Caco-2 (cell line): ENCODE measurements at regions not wholly inside any gene's neighbourhood (a gene's known extent, or its start where the extent isn't known, plus 50 kb on each side); places are given as distances from the start of the nearest gene placed in this dataset.

Source experiments
- BruUV-seq: library from RNA; stranded (reverse); fragments of 400-500 nt; replicated peaks from 2 replicates; lab custom pipeline; 2021; lab: Mats Ljungman, UMichigan
- CTCF ChIA-PET: fragments of 300-600 bp; sonication (Branson Sonifier 250); formaldehyde crosslinking; loops from one replicate; lab custom pipeline; 2022; ENCODE audit warnings: antibody characterized with exemption; lab: Charles Lee
- POLR2A ChIA-PET: fragments of 300-600 bp; sonication (Branson Sonifier 250); formaldehyde crosslinking; loops from one replicate; lab custom pipeline; 2022; ENCODE audit warnings: antibody characterized with exemption; lab: Charles Lee
- DNase-seq, 2 experiments: peaks; one replicate each; pipeline versions ENCODE4 v3.0.0 to v3.0.0-alpha.2; 2020 to 2022
- H3K27me3 ChIP-seq: replicated peaks from 2 replicates; pipeline ENCODE4 v1.6.0; 2011; ENCODE audit warnings: low read length; ENCODE audit not compliant: control insufficient read depth, insufficient read depth
- H3K36me3 ChIP-seq: 2 replicates; pipeline ENCODE4 v1.5.1; 2011; ENCODE audit warnings: low read length; ENCODE audit not compliant: control insufficient read depth, insufficient read depth
- H3K4me1 ChIP-seq: fragments of 250-450 bp; sonication (Bioruptor Pico); 2 replicates; pipeline ENCODE4 v1.5.1; 2020; ENCODE audit warnings: mild to moderate bottlenecking
- H3K4me3 ChIP-seq: 2 replicates; pipeline ENCODE4 v1.5.1; 2011; ENCODE audit warnings: low read depth, mild to moderate bottlenecking, control low read depth, low read length
- H3K9me3 ChIP-seq: fragments of 250-450 bp; sonication (Bioruptor Pico); 2 replicates; pipeline ENCODE4 v1.5.1; 2020; ENCODE audit warnings: mild to moderate bottlenecking, moderate library complexity
- H3K27ac Mint-ChIP-seq: one replicate; pipeline ENCODE4 v1.8.0; 2022; ENCODE audit warnings: mixed read lengths; ENCODE audit not compliant: unreplicated experiment
- H3K27me3 Mint-ChIP-seq: one replicate; pipeline ENCODE4 v1.8.0; 2022; ENCODE audit warnings: mixed read lengths; ENCODE audit not compliant: insufficient read depth, unreplicated experiment
- H3K36me3 Mint-ChIP-seq: one replicate; pipeline ENCODE4 v1.8.0; 2022; ENCODE audit warnings: mild to moderate bottlenecking, mixed read lengths; ENCODE audit not compliant: insufficient read depth, unreplicated experiment
- H3K4me1 Mint-ChIP-seq: one replicate; pipeline ENCODE4 v1.8.0; 2022; ENCODE audit warnings: low read depth, mixed read lengths; ENCODE audit not compliant: unreplicated experiment
- H3K4me3 Mint-ChIP-seq: one replicate; pipeline ENCODE4 v1.8.0; 2022; ENCODE audit warnings: mild to moderate bottlenecking, moderate library complexity, mixed read lengths; ENCODE audit not compliant: unreplicated experiment
- H3K9me3 Mint-ChIP-seq: one replicate; pipeline ENCODE4 v1.8.0; 2022; ENCODE audit warnings: mixed read lengths; ENCODE audit not compliant: unreplicated experiment
- CTCF ChIP-seq, 2 experiments: fragments of 200-600 bp in 1 of 2; IDR thresholded peaks; 1 replicate in 1 of 2; 2 replicates in 1 of 2; pipeline versions ENCODE4 v1.5.1 to v1.8.0; 2011 to 2022; ENCODE audit warnings: antibody characterized with exemption in 1 of 2, control low read depth in 1 of 2, inconsistent platforms in 1 of 2, low read depth in 1 of 2, low read length in 1 of 2, mild to moderate bottlenecking in 1 of 2, moderate library complexity in 1 of 2; ENCODE audit not compliant: insufficient read depth in 1 of 2, severe bottlenecking in 1 of 2, unreplicated experiment in 1 of 2
- intact Hi-C: fragments of 100-400 bp; cut with micrococcal nuclease; formaldehyde crosslinking; loops from one replicate; pipeline ENCODE4 v1.10.0; 2022; ENCODE audit not compliant: unreplicated experiment

- no peaks in the 10 kb centered on the region for H3K36me3 ChIP-seq
- BruUV-seq = no TSS peak
- TF ChIP-seq CTCF (IDR thresholded peaks at IDR 0.05; ENCODE audit: insufficient read depth in 1 of 2, low read depth in 1 of 2, low read length in 1 of 2, severe bottlenecking in 1 of 2, unreplicated experiment in 1 of 2) = no peak
- H3K4me1 Mint-ChIP-seq = no peaks in the 10 kb centered on the region
- no peaks in the 10 kb centered on the region for H3K36me3 Mint-ChIP-seq
- intact Hi-C loops = no loop called here
- ChIA-PET CTCF (no interaction called here), POLR2A (no interaction called here)
- H3K27me3 ChIP-seq = no peaks in the 10 kb centered on the region
- no peak overlapping the region for H3K4me3 ChIP-seq
- no peak for DNase-seq
- H3K4me3 Mint-ChIP-seq = no peak overlapping the region
- H3K9me3 Mint-ChIP-seq = no peaks in the 10 kb centered on the region
- H3K27ac Mint-ChIP-seq = no peak overlapping the region
- H3K9me3 ChIP-seq = no peaks in the 10 kb centered on the region
- H3K4me1 ChIP-seq = no peaks in the 10 kb centered on the region
- no peaks in the 10 kb centered on the region for H3K27me3 Mint-ChIP-seq
These were observed 533.8 kb upstream of the CNTNAP2 start for GRCh38 chr7:145582742-145583303.

DNA sequence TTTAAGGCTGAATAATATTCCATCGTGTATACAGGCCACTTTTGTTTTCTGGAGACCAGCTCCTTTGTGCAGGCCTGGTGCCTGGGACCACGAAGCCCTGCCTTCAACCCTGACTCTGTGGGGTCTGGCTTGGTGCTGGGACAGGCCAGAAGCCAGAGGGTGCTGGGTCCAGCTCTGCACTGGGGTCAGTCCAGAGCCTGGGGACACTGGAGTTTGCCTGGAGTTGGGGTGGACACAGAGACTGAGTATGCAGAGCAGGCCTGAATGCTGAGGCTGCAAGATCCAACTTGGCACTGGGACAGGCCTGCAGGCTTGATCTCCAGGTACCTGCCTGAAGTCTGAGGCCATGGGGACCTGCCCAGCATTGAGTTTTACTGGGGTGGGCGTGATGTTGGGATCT, 558.8 kb upstream of the CNTNAP2 start:
- Mint-ChIP-seq H3K27ac (no peak overlapping the region), H3K4me1 (no peaks in the 10 kb centered on the region), H3K4me3 (no peak overlapping the region), H3K27me3 (no peaks in the 10 kb centered on the region), H3K9me3 (no peaks in the 10 kb centered on the region), H3K36me3 (no peaks in the 10 kb centered on the region)
- Histone ChIP-seq H3K4me3 (no peak overlapping the region), H3K4me1 (no peaks in the 10 kb centered on the region), H3K36me3 (no peaks in the 10 kb centered on the region), H3K27me3 (no peaks in the 10 kb centered on the region), H3K9me3 (no peaks in the 10 kb centered on the region)
- intact Hi-C loops = no loop called here
- DNase-seq = no peak
- no TSS peak for BruUV-seq
- no peak for TF ChIP-seq CTCF (IDR thresholded peaks at IDR 0.05; ENCODE audit: insufficient read depth in 1 of 2, low read depth in 1 of 2, low read length in 1 of 2, severe bottlenecking in 1 of 2, unreplicated experiment in 1 of 2)
- ChIA-PET POLR2A (no interaction called here), CTCF (no interaction called here)

GRCh38 chr7:145543242-145543641, 573.4 kb upstream of the CNTNAP2 start:
- Histone ChIP-seq H3K4me1 (no peaks in the 10 kb centered on the region), H3K27me3 (no peaks in the 10 kb centered on the region), H3K4me3 (no peak overlapping the region), H3K36me3 (no peaks in the 10 kb centered on the region), H3K9me3 (no peaks in the 10 kb centered on the region)
- intact Hi-C loops = no loop called here
- H3K4me3 Mint-ChIP-seq = no peak overlapping the region
- no peaks in the 10 kb centered on the region for H3K4me1 Mint-ChIP-seq
- no peak for TF ChIP-seq CTCF (IDR thresholded peaks at IDR 0.05; ENCODE audit: insufficient read depth in 1 of 2, low read depth in 1 of 2, low read length in 1 of 2, severe bottlenecking in 1 of 2, unreplicated experiment in 1 of 2)
- no TSS peak for BruUV-seq
- no peak for DNase-seq
- ChIA-PET CTCF (no interaction called here), POLR2A (no interaction called here)
- H3K9me3 Mint-ChIP-seq = no peaks in the 10 kb centered on the region
- H3K27ac Mint-ChIP-seq = no peak overlapping the region
- H3K27me3 Mint-ChIP-seq = no peaks in the 10 kb centered on the region
- no peaks in the 10 kb centered on the region for H3K36me3 Mint-ChIP-seq
